Activated CD4-positive, alpha-beta memory T cell treated with anti-CD3 and anti-CD28 coated beads, Interleukin-2, amount 10 ng/mL, durations not matched to agents 7 days and 5 days (primary cell): ENCODE measurements at regions not wholly inside any gene's neighbourhood (a gene's known extent, or its start where the extent isn't known, plus 50 kb on each side); places are given as distances from the start of the nearest gene placed in this dataset.

Experiments used
- CTCF ChIA-PET: fragments of 350-600 bp; sonication (Branson Sonifier 250); formaldehyde crosslinking; loops from one replicate; lab custom pipeline; 2021; ENCODE audit warnings: antibody characterized with exemption, inconsistent platforms; lab: Charles Lee
- POLR2A ChIA-PET: fragments of 350-600 bp; sonication (Branson Sonifier 250); formaldehyde crosslinking; loops from one replicate; lab custom pipeline; 2021; ENCODE audit warnings: antibody characterized with exemption; lab: Charles Lee
- DNase-seq: peaks from one replicate; pipeline ENCODE4 v3.0.0-alpha.2; 2020
- H3K27ac Mint-ChIP-seq: one replicate; pipeline ENCODE4 v1.8.0; 2021; ENCODE audit warnings: mild to moderate bottlenecking, mixed read lengths
- H3K27me3 Mint-ChIP-seq: one replicate; pipeline ENCODE4 v1.8.0; 2021; ENCODE audit warnings: mixed read lengths
- H3K36me3 Mint-ChIP-seq: one replicate; pipeline ENCODE4 v1.8.0; 2021; ENCODE audit warnings: low read depth, mixed read lengths
- H3K4me1 Mint-ChIP-seq: one replicate; pipeline ENCODE4 v1.8.0; 2021; ENCODE audit warnings: mixed read lengths
- H3K4me3 Mint-ChIP-seq: one replicate; pipeline ENCODE4 v1.8.0; 2021; ENCODE audit warnings: mild to moderate bottlenecking, mixed read lengths
- H3K9me3 Mint-ChIP-seq: one replicate; pipeline ENCODE4 v1.8.0; 2021; ENCODE audit warnings: mixed read lengths

DNA sequence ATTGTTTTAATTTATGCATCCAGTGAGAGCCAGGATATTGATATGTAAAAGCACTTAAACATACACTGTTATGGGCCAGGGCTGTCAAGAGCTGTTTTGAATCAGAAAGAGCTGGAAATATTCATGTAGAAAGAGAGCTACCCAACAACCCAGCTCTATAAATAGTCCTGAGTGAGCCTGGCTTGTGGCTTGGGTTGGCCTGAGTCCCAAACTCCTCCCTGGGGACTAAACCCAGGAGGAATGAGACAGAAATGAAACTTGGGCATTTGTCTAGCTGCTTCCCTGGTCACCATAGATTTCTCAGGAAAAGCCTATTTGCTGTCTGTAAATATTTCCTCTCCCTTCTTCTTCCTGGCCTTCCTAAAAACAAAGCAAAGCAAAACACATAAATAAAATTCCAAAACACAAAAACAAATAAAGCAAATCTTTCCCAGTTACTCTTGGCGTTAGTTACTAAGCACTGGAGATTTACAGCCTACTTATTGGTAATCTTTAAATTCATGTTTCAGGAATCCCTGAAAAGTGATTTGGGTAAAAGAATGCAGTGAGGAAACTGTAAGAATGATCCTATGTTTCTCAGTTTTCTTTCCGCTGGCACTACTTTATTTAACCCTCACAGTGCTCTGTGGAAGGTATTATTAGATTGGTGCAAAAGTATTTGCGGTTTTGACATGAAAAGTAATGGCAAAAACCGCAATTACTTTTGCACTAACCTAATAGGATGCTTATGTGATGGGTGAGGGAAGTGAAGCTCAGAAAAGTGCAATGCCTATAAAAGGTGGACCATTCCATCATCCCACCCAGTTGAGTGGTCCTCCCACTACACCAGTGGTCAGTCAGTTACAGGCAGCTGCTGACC, 111.8 kb downstream of the CARTPT start:
- POLR2A ChIA-PET: no interaction called here
- H3K27ac Mint-ChIP-seq: no peak overlapping the region
- H3K36me3 Mint-ChIP-seq: no peaks in the 10 kb centered on the region
- CTCF ChIA-PET: no interaction called here
- peaks cover 6% of the 10 kb centered on the region for H3K9me3 Mint-ChIP-seq
- H3K4me1 Mint-ChIP-seq: peaks cover 4% of the 10 kb centered on the region
- H3K4me3 Mint-ChIP-seq: no peak overlapping the region
- no peaks in the 10 kb centered on the region for H3K27me3 Mint-ChIP-seq
- DNase-seq: no peak

- ChIA-PET POLR2A (no interaction called here), CTCF (no interaction called here)
- DNase-seq: no peak
- Mint-ChIP-seq H3K27ac (no peak overlapping the region), H3K36me3 (no peaks in the 10 kb centered on the region), H3K9me3 (no peaks in the 10 kb centered on the region), H3K4me3 (no peak overlapping the region), H3K4me1 (peaks cover 4% of the 10 kb centered on the region), H3K27me3 (no peaks in the 10 kb centered on the region)
Measured at GRCh38 chr5:71832812-71833715, 114.0 kb downstream of the CARTPT start.

- no peaks in the 10 kb centered on the region for H3K27me3 Mint-ChIP-seq
- POLR2A ChIA-PET: no interaction called here
- no peaks in the 10 kb centered on the region for H3K4me1 Mint-ChIP-seq
- DNase-seq: no peak
- H3K27ac Mint-ChIP-seq: no peak overlapping the region
- H3K9me3 Mint-ChIP-seq: no peaks in the 10 kb centered on the region
- no peak overlapping the region for H3K4me3 Mint-ChIP-seq
- CTCF ChIA-PET: no interaction called here
- no peaks in the 10 kb centered on the region for H3K36me3 Mint-ChIP-seq
Measured at GRCh38 chr5:71834601-71835000, 115.5 kb downstream of the CARTPT start.

DNA sequence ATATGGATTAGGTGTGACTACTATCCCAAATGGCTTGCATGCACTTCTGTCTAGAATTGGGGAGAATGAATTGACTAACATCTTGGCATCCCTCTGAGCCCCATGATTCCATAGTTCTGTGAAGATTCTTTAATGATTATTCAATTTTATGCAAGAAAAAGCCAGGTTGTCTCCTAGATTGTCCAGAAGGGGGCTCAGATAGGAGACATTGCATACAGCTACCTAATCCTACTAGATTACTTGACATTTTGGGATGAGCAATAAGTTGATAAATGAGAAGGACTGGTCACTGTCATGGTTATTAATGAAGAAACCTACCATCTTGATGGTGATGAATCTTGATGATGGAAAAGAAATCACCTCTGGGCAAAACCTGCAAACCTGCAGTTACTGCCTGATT, 117.0 kb downstream of the CARTPT start:
- CTCF ChIA-PET: no interaction called here
- H3K36me3 Mint-ChIP-seq: no peaks in the 10 kb centered on the region
- no peak for DNase-seq
- no peak overlapping the region for H3K27ac Mint-ChIP-seq
- no peaks in the 10 kb centered on the region for H3K4me1 Mint-ChIP-seq
- no peaks in the 10 kb centered on the region for H3K27me3 Mint-ChIP-seq
- H3K9me3 Mint-ChIP-seq: no peaks in the 10 kb centered on the region
- H3K4me3 Mint-ChIP-seq: no peak overlapping the region
- POLR2A ChIA-PET: no interaction called here

GRCh38 chr5:71836559-71837112, 117.6 kb downstream of the CARTPT start:
- Mint-ChIP-seq H3K4me1 (no peaks in the 10 kb centered on the region), H3K27ac (no peak overlapping the region), H3K9me3 (no peaks in the 10 kb centered on the region), H3K36me3 (no peaks in the 10 kb centered on the region), H3K4me3 (no peak overlapping the region), H3K27me3 (no peaks in the 10 kb centered on the region)
- ChIA-PET POLR2A (no interaction called here), CTCF (no interaction called here)
- no peak for DNase-seq

DNA sequence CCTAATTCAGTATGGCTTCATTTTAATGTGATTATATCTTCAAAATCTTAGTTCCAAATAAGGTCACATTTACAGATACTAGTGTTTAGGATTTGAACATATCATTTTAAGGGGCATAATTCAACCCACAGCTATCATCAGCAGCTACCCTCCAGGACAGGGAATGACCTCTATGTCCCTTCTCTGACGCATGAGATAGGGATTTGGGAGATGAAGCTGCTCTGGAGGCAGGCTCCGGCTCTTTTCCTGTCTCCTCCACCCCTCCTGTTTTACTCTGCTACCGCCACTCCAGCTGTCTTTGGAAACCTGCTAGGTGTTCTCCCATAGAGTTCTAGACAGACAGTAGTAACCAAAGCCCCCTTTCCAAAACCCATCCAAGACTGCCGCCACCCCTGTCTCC, 119.2 kb downstream of the CARTPT start:
- no peak overlapping the region for H3K27ac Mint-ChIP-seq
- no peaks in the 10 kb centered on the region for H3K36me3 Mint-ChIP-seq
- no peaks in the 10 kb centered on the region for H3K27me3 Mint-ChIP-seq
- no peak for DNase-seq
- CTCF ChIA-PET: no interaction called here
- no peaks in the 10 kb centered on the region for H3K4me1 Mint-ChIP-seq
- H3K9me3 Mint-ChIP-seq: no peaks in the 10 kb centered on the region
- H3K4me3 Mint-ChIP-seq: no peak overlapping the region
- POLR2A ChIA-PET: no interaction called here

- no peaks in the 10 kb centered on the region for H3K9me3 Mint-ChIP-seq
- H3K36me3 Mint-ChIP-seq: no peaks in the 10 kb centered on the region
- H3K4me3 Mint-ChIP-seq: no peak overlapping the region
- H3K4me1 Mint-ChIP-seq: no peaks in the 10 kb centered on the region
- ChIA-PET POLR2A (no interaction called here), CTCF (no interaction called here)
- DNase-seq: no peak
- no peaks in the 10 kb centered on the region for H3K27me3 Mint-ChIP-seq
- no peak overlapping the region for H3K27ac Mint-ChIP-seq
Measured at GRCh38 chr5:71839096-71839884, 120.2 kb downstream of the CARTPT start.

DNA sequence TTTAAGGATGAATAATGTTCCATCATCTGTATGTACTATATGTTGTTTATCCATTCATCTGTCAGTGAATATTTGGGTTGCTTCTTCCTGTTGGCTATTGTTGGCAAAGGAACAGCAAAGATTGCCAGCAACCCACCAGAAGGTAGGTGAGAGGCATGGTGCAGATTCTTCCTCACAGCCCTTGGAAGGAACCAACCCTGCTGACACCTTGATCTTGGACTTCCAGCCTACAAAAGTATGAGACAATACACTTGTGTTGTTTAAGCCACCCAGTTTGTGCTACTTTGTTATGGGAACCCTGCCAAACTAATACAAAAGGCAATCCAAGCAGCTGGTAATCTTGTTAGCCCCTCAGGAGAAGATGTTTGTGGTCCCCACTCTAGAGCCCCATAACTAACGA, 122.0 kb downstream of the CARTPT start:
- no peaks in the 10 kb centered on the region for H3K4me1 Mint-ChIP-seq
- H3K27ac Mint-ChIP-seq: no peak overlapping the region
- no peaks in the 10 kb centered on the region for H3K36me3 Mint-ChIP-seq
- no peak overlapping the region for H3K4me3 Mint-ChIP-seq
- no peaks in the 10 kb centered on the region for H3K9me3 Mint-ChIP-seq
- H3K27me3 Mint-ChIP-seq: peaks cover 1% of the 10 kb centered on the region
- DNase-seq: no peak
- ChIA-PET POLR2A (no interaction called here), CTCF (no interaction called here)

GRCh38 chr5:71843111-71843510, 124.0 kb downstream of the CARTPT start:
- H3K4me3 Mint-ChIP-seq: no peak overlapping the region
- no peaks in the 10 kb centered on the region for H3K36me3 Mint-ChIP-seq
- peaks cover 5% of the 10 kb centered on the region for H3K27me3 Mint-ChIP-seq
- POLR2A ChIA-PET: no interaction called here
- no peak for DNase-seq
- H3K4me1 Mint-ChIP-seq: no peaks in the 10 kb centered on the region
- H3K9me3 Mint-ChIP-seq: no peaks in the 10 kb centered on the region
- CTCF ChIA-PET: no interaction called here
- no peak overlapping the region for H3K27ac Mint-ChIP-seq

DNA sequence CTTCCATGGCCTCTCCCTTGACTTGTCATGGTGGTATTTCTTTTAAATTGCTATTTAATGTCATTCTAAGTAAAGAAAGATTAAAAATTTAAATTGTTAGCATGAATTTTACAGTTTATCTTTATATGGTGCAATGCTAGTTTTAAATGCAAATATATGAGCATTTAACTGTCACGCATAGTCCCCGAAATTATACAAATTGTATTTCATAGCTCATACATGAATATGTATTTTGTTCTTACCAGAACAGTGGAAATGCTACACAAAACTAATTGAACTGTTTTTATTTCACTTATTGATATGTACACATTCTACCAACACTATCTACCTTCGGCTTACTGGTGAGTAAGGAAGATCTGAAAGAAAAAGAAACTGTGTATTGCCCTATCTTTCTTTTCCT, 125.8 kb downstream of the CARTPT start:
- peaks cover 5% of the 10 kb centered on the region for H3K27me3 Mint-ChIP-seq
- POLR2A ChIA-PET: no interaction called here
- no peaks in the 10 kb centered on the region for H3K4me1 Mint-ChIP-seq
- peaks cover 7% of the 10 kb centered on the region for H3K9me3 Mint-ChIP-seq
- no peak for DNase-seq
- CTCF ChIA-PET: no interaction called here
- H3K36me3 Mint-ChIP-seq: no peaks in the 10 kb centered on the region
- no peak overlapping the region for H3K27ac Mint-ChIP-seq
- H3K4me3 Mint-ChIP-seq: no peak overlapping the region

DNA sequence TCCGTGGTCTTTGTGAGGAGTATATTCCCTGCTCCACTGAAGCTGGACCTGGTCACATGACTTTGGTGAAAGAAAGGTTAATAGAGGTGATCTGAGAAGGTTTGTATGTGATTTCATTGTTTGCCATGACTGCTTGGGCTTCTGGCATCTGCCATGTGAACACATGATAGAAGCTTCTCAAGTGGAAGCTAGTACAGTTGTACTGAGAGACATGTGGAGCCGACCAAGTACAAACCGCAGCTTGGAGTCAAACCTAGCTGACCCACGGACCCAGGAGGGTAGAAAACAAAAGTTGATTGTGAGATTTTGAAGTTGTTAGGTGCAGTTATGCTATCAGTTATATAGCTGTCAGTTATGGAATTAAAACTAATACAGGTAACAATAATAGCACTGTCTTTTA, 140.4 kb downstream of the CARTPT start:
- ChIA-PET CTCF (no interaction called here), POLR2A (no interaction called here)
- Mint-ChIP-seq H3K27me3 (peaks cover 11% of the 10 kb centered on the region), H3K9me3 (peaks cover 1% of the 10 kb centered on the region), H3K36me3 (no peaks in the 10 kb centered on the region), H3K4me1 (no peaks in the 10 kb centered on the region), H3K4me3 (no peak overlapping the region), H3K27ac (no peak overlapping the region)
- no peak for DNase-seq

DNA sequence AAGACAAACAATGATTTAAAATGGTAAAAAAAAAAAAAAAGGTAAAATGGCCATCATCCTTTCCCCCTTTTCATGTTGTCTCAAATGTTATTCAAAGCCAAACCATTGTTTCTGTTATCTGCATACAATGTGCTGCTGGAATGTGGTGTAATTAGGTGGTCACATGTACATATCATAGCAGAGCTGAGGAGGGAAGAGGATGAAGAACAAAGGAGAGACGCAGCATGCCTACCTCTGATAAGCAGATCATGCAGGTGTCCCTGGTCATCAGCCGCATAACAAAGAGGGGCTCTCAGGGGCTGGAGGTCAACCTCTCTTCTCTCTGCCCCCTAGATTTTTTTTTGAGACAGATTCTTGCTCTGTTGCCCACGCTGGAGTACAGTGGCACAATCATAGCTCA, 141.0 kb downstream of the CARTPT start:
- no peak overlapping the region for H3K4me3 Mint-ChIP-seq
- DNase-seq: no peak
- peaks cover 11% of the 10 kb centered on the region for H3K27me3 Mint-ChIP-seq
- no peaks in the 10 kb centered on the region for H3K4me1 Mint-ChIP-seq
- no peaks in the 10 kb centered on the region for H3K9me3 Mint-ChIP-seq
- POLR2A ChIA-PET: no interaction called here
- no peaks in the 10 kb centered on the region for H3K36me3 Mint-ChIP-seq
- H3K27ac Mint-ChIP-seq: no peak overlapping the region
- CTCF ChIA-PET: no interaction called here

GRCh38 chr5:71861682-71862081, 142.6 kb downstream of the CARTPT start:
- CTCF ChIA-PET: no interaction called here
- POLR2A ChIA-PET: no interaction called here
- no peak overlapping the region for H3K27ac Mint-ChIP-seq
- peaks cover 12% of the 10 kb centered on the region for H3K27me3 Mint-ChIP-seq
- no peaks in the 10 kb centered on the region for H3K9me3 Mint-ChIP-seq
- no peak for DNase-seq
- no peak overlapping the region for H3K4me3 Mint-ChIP-seq
- no peaks in the 10 kb centered on the region for H3K36me3 Mint-ChIP-seq
- H3K4me1 Mint-ChIP-seq: no peaks in the 10 kb centered on the region
